MM.1S (cell line): ENCODE measurements at regions not wholly inside any gene's neighbourhood (a gene's known extent, or its start where the extent isn't known, plus 50 kb on each side); places are given as distances from the start of the nearest gene placed in this dataset.
"Not testable (repeated sequence)": the region's sequence is repeated elsewhere in the genome, so short reads cannot be mapped to it uniquely, and the experiment has no call there.

Experiments used
- EZH2 ChIP-seq: fragments of 300-600 bp; sonication (generic); optimal IDR thresholded peaks from 2 replicates; pipeline ENCODE3; 2017; ENCODE audit warnings: low read depth, mild to moderate bottlenecking, antibody characterized with exemption, low read length, mixed read lengths
- EZH2phosphoT487 ChIP-seq: fragments of 300-600 bp; sonication (generic); IDR thresholded peaks from 2 replicates; pipeline ENCODE4 v1.6.1; 2018; ENCODE audit warnings: antibody characterized with exemption, low read length
- TF ChIP-seq, protein P1 (sequence below): fragments of 300-600 bp; sonication (generic); IDR thresholded peaks from 2 replicates; pipeline ENCODE4 v1.5.1; 2016; ENCODE audit warnings: antibody characterized with exemption, low read length, mixed read lengths

DNA sequence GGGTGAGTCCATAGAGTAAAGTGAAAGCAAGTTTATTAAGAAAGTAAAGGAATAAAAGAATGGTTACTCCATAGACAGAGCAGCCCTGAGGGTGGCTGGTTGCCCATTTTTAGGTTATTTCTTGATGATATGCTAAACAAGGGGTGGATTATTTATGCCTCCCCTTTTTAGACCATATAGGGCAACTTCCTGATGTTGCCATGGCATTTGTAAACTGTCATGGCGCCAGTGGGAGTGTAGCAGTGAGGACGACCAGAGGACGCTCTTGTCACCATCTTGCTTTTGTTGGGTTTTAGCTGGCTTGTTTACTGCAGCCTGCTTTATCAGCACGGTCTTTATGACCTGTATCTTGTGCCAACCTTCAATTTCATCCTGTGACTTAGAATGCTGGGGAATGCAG lies 155.4 kb upstream of the FBXO11 start:
- not testable (repeated sequence) for TF ChIP-seq EZH2, EZH2phosphoT487
- TF ChIP-seq, protein P1, sequence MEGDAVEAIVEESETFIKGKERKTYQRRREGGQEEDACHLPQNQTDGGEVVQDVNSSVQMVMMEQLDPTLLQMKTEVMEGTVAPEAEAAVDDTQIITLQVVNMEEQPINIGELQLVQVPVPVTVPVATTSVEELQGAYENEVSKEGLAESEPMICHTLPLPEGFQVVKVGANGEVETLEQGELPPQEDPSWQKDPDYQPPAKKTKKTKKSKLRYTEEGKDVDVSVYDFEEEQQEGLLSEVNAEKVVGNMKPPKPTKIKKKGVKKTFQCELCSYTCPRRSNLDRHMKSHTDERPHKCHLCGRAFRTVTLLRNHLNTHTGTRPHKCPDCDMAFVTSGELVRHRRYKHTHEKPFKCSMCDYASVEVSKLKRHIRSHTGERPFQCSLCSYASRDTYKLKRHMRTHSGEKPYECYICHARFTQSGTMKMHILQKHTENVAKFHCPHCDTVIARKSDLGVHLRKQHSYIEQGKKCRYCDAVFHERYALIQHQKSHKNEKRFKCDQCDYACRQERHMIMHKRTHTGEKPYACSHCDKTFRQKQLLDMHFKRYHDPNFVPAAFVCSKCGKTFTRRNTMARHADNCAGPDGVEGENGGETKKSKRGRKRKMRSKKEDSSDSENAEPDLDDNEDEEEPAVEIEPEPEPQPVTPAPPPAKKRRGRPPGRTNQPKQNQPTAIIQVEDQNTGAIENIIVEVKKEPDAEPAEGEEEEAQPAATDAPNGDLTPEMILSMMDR = not testable (repeated sequence)
